GM18499 (cell line): ENCODE measurements at regions not wholly inside any gene's neighbourhood (a gene's known extent, or its start where the extent isn't known, plus 50 kb on each side); places are given as distances from the start of the nearest gene placed in this dataset.

Experiments
- ATAC-seq: cut with Tn5 transposase; IDR thresholded peaks from one replicate; pipeline ENCODE4 v1.9.1; 2021; ENCODE audit warnings: moderate number of reproducible peaks; ENCODE audit not compliant: insufficient read depth, unreplicated experiment

GRCh38 chr11:127440616-127441015 is 440.0 kb upstream of the KIRREL3 start:
- no peak for ATAC-seq

GRCh38 chr11:127425281-127425680 is 424.7 kb upstream of the KIRREL3 start:
- no peak for ATAC-seq

- ATAC-seq: no peak
Measured at GRCh38 chr11:127424661-127425060, 424.1 kb upstream of the KIRREL3 start.

GRCh38 chr11:127420139-127420538 is 419.6 kb upstream of the KIRREL3 start:
- no peak for ATAC-seq

- ATAC-seq: no peak
Measured at GRCh38 chr11:127412722-127413380, 412.3 kb upstream of the KIRREL3 start.

GRCh38 chr11:127412234-127412633 is 411.7 kb upstream of the KIRREL3 start:
- ATAC-seq: no peak

GRCh38 chr11:127411283-127411682 is 410.7 kb upstream of the KIRREL3 start:
- no peak for ATAC-seq

- ATAC-seq: no peak
Measured at GRCh38 chr11:127395034-127395433, 394.5 kb upstream of the KIRREL3 start.

GRCh38 chr11:127393460-127393997 is 393.0 kb upstream of the KIRREL3 start:
- no peak for ATAC-seq

GRCh38 chr11:127392575-127392974 is 392.0 kb upstream of the KIRREL3 start:
- ATAC-seq: no peak

- no peak for ATAC-seq
Measured at GRCh38 chr11:127390465-127390864, 389.9 kb upstream of the KIRREL3 start.

- ATAC-seq: no peak
Measured at GRCh38 chr11:127385071-127385470, 384.5 kb upstream of the KIRREL3 start.

- ATAC-seq: no peak
Measured at GRCh38 chr11:127383026-127383425, 382.5 kb upstream of the KIRREL3 start.

GRCh38 chr11:127381247-127381646 is 380.7 kb upstream of the KIRREL3 start:
- ATAC-seq: no peak

GRCh38 chr11:127379686-127380085 is 379.1 kb upstream of the KIRREL3 start:
- ATAC-seq: no peak

- ATAC-seq: no peak
Measured at GRCh38 chr11:127376301-127376700, 375.7 kb upstream of the KIRREL3 start.

GRCh38 chr11:127369356-127369755 is 368.8 kb upstream of the KIRREL3 start:
- no peak for ATAC-seq

- ATAC-seq: no peak
Measured at GRCh38 chr11:127362754-127363308, 362.3 kb upstream of the KIRREL3 start.

- ATAC-seq: no peak
Measured at GRCh38 chr11:127358160-127358559, 357.6 kb upstream of the KIRREL3 start.

GRCh38 chr11:127350476-127350875 is 349.9 kb upstream of the KIRREL3 start:
- ATAC-seq: no peak

GRCh38 chr11:127345819-127346459 is 345.4 kb upstream of the KIRREL3 start:
- ATAC-seq: no peak

GRCh38 chr11:127340438-127340837 is 339.9 kb upstream of the KIRREL3 start:
- no peak for ATAC-seq
